OCI-LY1 (cell line): ENCODE measurements at regions not wholly inside any gene's neighbourhood (a gene's known extent, or its start where the extent isn't known, plus 50 kb on each side); places are given as distances from the start of the nearest gene placed in this dataset.

ENCODE experiments used
- CTCF ChIP-seq: fragments of 200-600 bp; sonication (generic), shearing (Covaris generic); IDR thresholded peaks from 2 replicates; pipeline ENCODE4 v1.5.1; 2017; ENCODE audit warnings: mild to moderate bottlenecking, antibody characterized with exemption, low read length, moderate library complexity, mixed read lengths
- EZH2 ChIP-seq: fragments of 200-600 bp; sonication (generic), shearing (Covaris generic); IDR thresholded peaks from 2 replicates; pipeline ENCODE4 v1.8.0; 2017; ENCODE audit warnings: borderline replicate concordance, mixed run types, mild to moderate bottlenecking, antibody characterized with exemption, low read length, moderate library complexity, mixed read lengths

- TF ChIP-seq CTCF (no peak), EZH2 (no peak)
Observed at GRCh38 chr3:36182024-36182423, 198.3 kb upstream of the STAC start.
